Rectal smooth muscle tissue (tissue), 1 donor: ENCODE measurements at regions not wholly inside any gene's neighbourhood (a gene's known extent, or its start where the extent isn't known, plus 50 kb on each side); places are given as distances from the start of the nearest gene placed in this dataset.

Experiments
- H3K27ac ChIP-seq: one replicate; pipeline ENCODE4 v1.7.0; 2013; ENCODE audit warnings: low read depth, low read length, inconsistent platforms
- H3K27me3 ChIP-seq: one replicate; pipeline ENCODE4 v1.7.0; 2013; ENCODE audit warnings: low read length; ENCODE audit not compliant: control insufficient read depth, insufficient read depth
- H3K36me3 ChIP-seq: one replicate; pipeline ENCODE4 v1.7.0; 2013; ENCODE audit warnings: low read length; ENCODE audit not compliant: control insufficient read depth, insufficient read depth
- H3K4me1 ChIP-seq: one replicate; pipeline ENCODE4 v1.7.0; 2013; ENCODE audit warnings: low read length; ENCODE audit not compliant: control insufficient read depth, insufficient read depth
- H3K4me3 ChIP-seq: one replicate; pipeline ENCODE4 v1.7.0; 2013; ENCODE audit warnings: low read length
- H3K9ac ChIP-seq: one replicate; pipeline ENCODE4 v1.7.0; 2013; ENCODE audit warnings: low read length

- Histone ChIP-seq H3K4me1 (no peaks in the 10 kb centered on the region), H3K36me3 (no peaks in the 10 kb centered on the region), H3K27me3 (no peaks in the 10 kb centered on the region), H3K4me3 (no peak overlapping the region), H3K9ac (no peak overlapping the region), H3K27ac (no peak overlapping the region)
Measured at GRCh38 chr15:96180087-96180748, 150.3 kb upstream of the NR2F2 start.

GRCh38 chr15:96181217-96181616, 149.3 kb upstream of the NR2F2 start:
- no peak overlapping the region for H3K27ac ChIP-seq

GRCh38 chr15:96181873-96182301, 148.6 kb upstream of the NR2F2 start:
- Histone ChIP-seq H3K27me3 (no peaks in the 10 kb centered on the region), H3K9ac (no peak overlapping the region), H3K27ac (no peak overlapping the region), H3K36me3 (no peaks in the 10 kb centered on the region), H3K4me1 (no peaks in the 10 kb centered on the region), H3K4me3 (no peak overlapping the region)

More at GRCh38 chr15:96181217-96181616, 149.3 kb upstream of the NR2F2 start:
- Histone ChIP-seq H3K9ac (no peak overlapping the region), H3K4me1 (no peaks in the 10 kb centered on the region), H3K36me3 (no peaks in the 10 kb centered on the region), H3K27me3 (no peaks in the 10 kb centered on the region), H3K4me3 (no peak overlapping the region)

GRCh38 chr15:96182736-96183513, 147.6 kb upstream of the NR2F2 start:
- no peaks in the 10 kb centered on the region for H3K4me1 ChIP-seq
- no peak overlapping the region for H3K4me3 ChIP-seq
- H3K27ac ChIP-seq, result no peak overlapping the region

GRCh38 chr15:96183514-96183850, 147.0 kb upstream of the NR2F2 start:
- no peak overlapping the region for H3K9ac ChIP-seq
- H3K36me3 ChIP-seq, result no peaks in the 10 kb centered on the region
- peaks cover under 1% of the 10 kb centered on the region for H3K4me1 ChIP-seq
- H3K27me3 ChIP-seq, result no peaks in the 10 kb centered on the region
- no peak overlapping the region for H3K4me3 ChIP-seq
- H3K27ac ChIP-seq, result no peak overlapping the region

More at GRCh38 chr15:96182736-96183513, 147.6 kb upstream of the NR2F2 start:
- H3K36me3 ChIP-seq, result no peaks in the 10 kb centered on the region
- H3K9ac ChIP-seq, result no peak overlapping the region
- H3K27me3 ChIP-seq, result no peaks in the 10 kb centered on the region

GRCh38 chr15:96183867-96184266, 146.6 kb upstream of the NR2F2 start:
- no peak overlapping the region for H3K27ac ChIP-seq
- H3K9ac ChIP-seq, result no peak overlapping the region
- no peak overlapping the region for H3K4me3 ChIP-seq
- no peaks in the 10 kb centered on the region for H3K36me3 ChIP-seq
- H3K27me3 ChIP-seq, result no peaks in the 10 kb centered on the region
- peaks cover 3% of the 10 kb centered on the region for H3K4me1 ChIP-seq

- H3K9ac ChIP-seq, result no peak overlapping the region
- H3K4me1 ChIP-seq, result peaks cover 3% of the 10 kb centered on the region
- no peak overlapping the region for H3K27ac ChIP-seq
- H3K27me3 ChIP-seq, result no peaks in the 10 kb centered on the region
- no peak overlapping the region for H3K4me3 ChIP-seq
- H3K36me3 ChIP-seq, result no peaks in the 10 kb centered on the region
Measured at GRCh38 chr15:96184297-96184696, 146.2 kb upstream of the NR2F2 start.

GRCh38 chr15:96186105-96186504, 144.4 kb upstream of the NR2F2 start:
- no peak overlapping the region for H3K9ac ChIP-seq
- no peak overlapping the region for H3K27ac ChIP-seq
- H3K4me3 ChIP-seq, result no peak overlapping the region
- peaks cover 3% of the 10 kb centered on the region for H3K4me1 ChIP-seq
- no peaks in the 10 kb centered on the region for H3K27me3 ChIP-seq
- H3K36me3 ChIP-seq, result no peaks in the 10 kb centered on the region

GRCh38 chr15:96187341-96188305, 142.9 kb upstream of the NR2F2 start:
- Histone ChIP-seq H3K36me3 (no peaks in the 10 kb centered on the region), H3K9ac (no peak overlapping the region), H3K27ac (no peak overlapping the region), H3K4me3 (no peak overlapping the region), H3K27me3 (no peaks in the 10 kb centered on the region), H3K4me1 (peaks cover 3% of the 10 kb centered on the region)

- no peak overlapping the region for H3K9ac ChIP-seq
- H3K4me3 ChIP-seq, result no peak overlapping the region
- no peaks in the 10 kb centered on the region for H3K36me3 ChIP-seq
- no peak overlapping the region for H3K27ac ChIP-seq
- H3K27me3 ChIP-seq, result no peaks in the 10 kb centered on the region
- no peaks in the 10 kb centered on the region for H3K4me1 ChIP-seq
Measured at GRCh38 chr15:96197721-96198120, 132.8 kb upstream of the NR2F2 start.

GRCh38 chr15:96199111-96199510, 131.4 kb upstream of the NR2F2 start:
- Histone ChIP-seq H3K27me3 (no peaks in the 10 kb centered on the region), H3K9ac (no peak overlapping the region), H3K4me1 (no peaks in the 10 kb centered on the region), H3K36me3 (no peaks in the 10 kb centered on the region), H3K4me3 (no peak overlapping the region), H3K27ac (no peak overlapping the region)

- Histone ChIP-seq H3K27me3 (no peaks in the 10 kb centered on the region), H3K9ac (no peak overlapping the region), H3K4me1 (no peaks in the 10 kb centered on the region), H3K4me3 (no peak overlapping the region), H3K27ac (no peak overlapping the region), H3K36me3 (no peaks in the 10 kb centered on the region)
Measured at GRCh38 chr15:96200357-96200967, 130.0 kb upstream of the NR2F2 start.
